H9 (cell line): ENCODE measurements at regions not wholly inside any gene's neighbourhood (a gene's known extent, or its start where the extent isn't known, plus 50 kb on each side); places are given as distances from the start of the nearest gene placed in this dataset.

Source experiments
- DNase-seq: peaks from one replicate; pipeline ENCODE4 v3.0.0-alpha.2; 2017
- H2AFZ ChIP-seq: one replicate; pipeline ENCODE4 v1.6.1; 2013; ENCODE audit warnings: mild to moderate bottlenecking, low read length, control low read depth, moderate library complexity
- H2AK5ac ChIP-seq: 2 replicates; pipeline ENCODE4 v1.6.1; 2013; ENCODE audit warnings: low read length, control low read depth, mixed read lengths; ENCODE audit not compliant: insufficient read length
- H2BK120ac ChIP-seq: one replicate; pipeline ENCODE4 v1.6.1; 2013; ENCODE audit warnings: low read depth, mild to moderate bottlenecking, low read length, control low read depth, inconsistent platforms; ENCODE audit not compliant: poor library complexity, severe bottlenecking
- H2BK12ac ChIP-seq: 2 replicates; pipeline ENCODE4 v1.6.1; 2013; ENCODE audit warnings: low read length, control low read depth, mixed read lengths, low read depth; ENCODE audit not compliant: insufficient read length
- H2BK15ac ChIP-seq: 2 replicates; pipeline ENCODE4 v1.6.1; 2013; ENCODE audit warnings: low read depth, low read length, control low read depth
- H2BK20ac ChIP-seq: one replicate; pipeline ENCODE4 v1.6.1; 2013; ENCODE audit warnings: low read depth, mild to moderate bottlenecking, low read length, control low read depth, inconsistent platforms; ENCODE audit not compliant: poor library complexity, severe bottlenecking
- H2BK5ac ChIP-seq: 2 replicates; pipeline ENCODE4 v1.6.1; 2013; ENCODE audit warnings: low read length, control low read depth, mixed read lengths; ENCODE audit not compliant: insufficient read length
- H3K14ac ChIP-seq: 2 replicates; pipeline ENCODE4 v1.6.1; 2013; ENCODE audit warnings: low read length, control low read depth; ENCODE audit not compliant: insufficient read depth
- H3K18ac ChIP-seq: 2 replicates; pipeline ENCODE4 v1.6.1; 2013; ENCODE audit warnings: low read depth, mild to moderate bottlenecking, mixed read lengths, low read length, control low read depth; ENCODE audit not compliant: insufficient read length
- H3K23ac ChIP-seq: 2 replicates; pipeline ENCODE4 v1.6.1; 2013; ENCODE audit warnings: low read length, control low read depth, mixed read lengths, low read depth; ENCODE audit not compliant: insufficient read length
- H3K23me2 ChIP-seq: 2 replicates; pipeline ENCODE4 v1.6.1; 2013; ENCODE audit warnings: low read depth, mild to moderate bottlenecking, mixed read lengths, low read length, control low read depth; ENCODE audit not compliant: insufficient read length, poor library complexity, severe bottlenecking
- H3K27ac ChIP-seq: 2 replicates; pipeline ENCODE4 v1.5.1; 2013; ENCODE audit warnings: low read length, control low read depth, mixed read lengths, low read depth; ENCODE audit not compliant: insufficient read length
- H3K27me3 ChIP-seq: 2 replicates; pipeline ENCODE4 v1.6.1; 2013; ENCODE audit warnings: low read length, control low read depth, inconsistent platforms; ENCODE audit not compliant: insufficient read depth
- H3K4ac ChIP-seq: 2 replicates; pipeline ENCODE4 v1.6.1; 2013; ENCODE audit warnings: low read depth, mild to moderate bottlenecking, control low read depth, inconsistent platforms, low read length, moderate library complexity
- H3K4me1 ChIP-seq: 2 replicates; pipeline ENCODE4 v1.6.1; 2013; ENCODE audit warnings: low read length, control low read depth, inconsistent platforms; ENCODE audit not compliant: insufficient read depth
- H3K4me2 ChIP-seq: 2 replicates; pipeline ENCODE4 v1.6.1; 2013; ENCODE audit warnings: low read length, control low read depth, mixed read lengths; ENCODE audit not compliant: insufficient read length, insufficient read depth
- H3K56ac ChIP-seq: 2 replicates; pipeline ENCODE4 v1.6.1; 2013; ENCODE audit warnings: low read depth, mild to moderate bottlenecking, mixed read lengths, low read length, control low read depth; ENCODE audit not compliant: insufficient read length
- H3K79me1 ChIP-seq: 2 replicates; pipeline ENCODE4 v1.6.1; 2013; ENCODE audit warnings: low read depth, mild to moderate bottlenecking, moderate library complexity, low read length, control low read depth, inconsistent platforms; ENCODE audit not compliant: insufficient read depth, poor library complexity, severe bottlenecking
- H3K79me2 ChIP-seq: 2 replicates; pipeline ENCODE4 v1.6.1; 2013; ENCODE audit warnings: low read length, control low read depth, inconsistent platforms; ENCODE audit not compliant: insufficient read depth
- H3K9ac ChIP-seq: 2 replicates; pipeline ENCODE4 v1.6.1; 2013; ENCODE audit warnings: low read length, control low read depth, mixed read lengths; ENCODE audit not compliant: insufficient read length; ENCODE audit errors: extremely low read depth
- H3K9me3 ChIP-seq: one replicate; pipeline ENCODE4 v1.6.1; 2013; ENCODE audit warnings: low read depth, low read length, inconsistent platforms; ENCODE audit not compliant: control insufficient read depth
- H3T11ph ChIP-seq: one replicate; pipeline ENCODE4 v1.6.1; 2013; ENCODE audit warnings: mild to moderate bottlenecking, low read length, control low read depth, inconsistent platforms
- H4K20me1 ChIP-seq: one replicate; pipeline ENCODE4 v1.6.1; 2013; ENCODE audit not compliant: control insufficient read depth, insufficient read length, insufficient read depth
- H4K5ac ChIP-seq: 2 replicates; pipeline ENCODE4 v1.6.1; 2013; ENCODE audit warnings: low read depth, mild to moderate bottlenecking, mixed read lengths, low read length, control low read depth; ENCODE audit not compliant: insufficient read length
- H4K8ac ChIP-seq: replicated peaks from 2 replicates; pipeline ENCODE4 v1.6.1; 2013; ENCODE audit warnings: low read length, control low read depth, mixed read lengths, low read depth; ENCODE audit not compliant: insufficient read length
- H4K91ac ChIP-seq: 2 replicates; pipeline ENCODE4 v1.6.1; 2013; ENCODE audit warnings: low read depth, mild to moderate bottlenecking, moderate library complexity, mixed read lengths, low read length, control low read depth; ENCODE audit not compliant: insufficient read length
- H3K27ac Mint-ChIP-seq, 3 experiments: 2 replicates in 2 of 3; 3 replicates in 1 of 3; pipeline ENCODE4 v1.8.0; 2020 to 2021; ENCODE audit warnings: mixed read lengths in 3 of 3, mild to moderate bottlenecking in 1 of 3, moderate library complexity in 1 of 3
- H3K27me3 Mint-ChIP-seq: 2 replicates; pipeline ENCODE4 v1.8.0; 2021; ENCODE audit warnings: low read depth, mild to moderate bottlenecking, moderate library complexity, mixed read lengths
- H3K36me3 Mint-ChIP-seq, 3 experiments: 2 replicates in 2 of 3; 3 replicates in 1 of 3; pipeline ENCODE4 v1.8.0; 2020 to 2021; ENCODE audit warnings: low read depth in 3 of 3, mixed read lengths in 3 of 3; ENCODE audit not compliant: insufficient read depth in 1 of 3
- H3K4me1 Mint-ChIP-seq, 2 experiments: 2 replicates each; pipeline ENCODE4 v1.8.0; 2020; ENCODE audit warnings: mixed read lengths in 2 of 2
- H3K4me3 Mint-ChIP-seq, 2 experiments: 2 replicates in 1 of 2; 3 replicates in 1 of 2; pipeline ENCODE4 v1.8.0; 2020 to 2021; ENCODE audit warnings: mild to moderate bottlenecking in 2 of 2, mixed read lengths in 2 of 2, moderate library complexity in 1 of 2
- H3K9me3 Mint-ChIP-seq, 2 experiments: 2 replicates in 1 of 2; 3 replicates in 1 of 2; pipeline ENCODE4 v1.8.0; 2020; ENCODE audit warnings: mild to moderate bottlenecking in 2 of 2, mixed read lengths in 2 of 2, moderate library complexity in 1 of 2
- WGBS: extraction: QIAGEN DNeasy Blood & Tissue Kit; methylation state at CpG from one replicate; pipeline ENCODE4 v1.1.7; 2013; ENCODE audit warnings: missing lambda C conversion rate, low lambda C conversion rate, mixed read lengths; ENCODE audit not compliant: insufficient read length; ENCODE audit errors: extremely low coverage; 5-methylcytosine and 5-hydroxymethylcytosine counted together
- TF ChIP-seq, protein P1 (sequence below): fragments of 200-600 bp; sonication (generic); conservative IDR thresholded peaks from 3 replicates; pipeline ENCODE4 v1.8.0; 2021; ENCODE audit warnings: antibody characterized with exemption, mild to moderate bottlenecking

DNA sequence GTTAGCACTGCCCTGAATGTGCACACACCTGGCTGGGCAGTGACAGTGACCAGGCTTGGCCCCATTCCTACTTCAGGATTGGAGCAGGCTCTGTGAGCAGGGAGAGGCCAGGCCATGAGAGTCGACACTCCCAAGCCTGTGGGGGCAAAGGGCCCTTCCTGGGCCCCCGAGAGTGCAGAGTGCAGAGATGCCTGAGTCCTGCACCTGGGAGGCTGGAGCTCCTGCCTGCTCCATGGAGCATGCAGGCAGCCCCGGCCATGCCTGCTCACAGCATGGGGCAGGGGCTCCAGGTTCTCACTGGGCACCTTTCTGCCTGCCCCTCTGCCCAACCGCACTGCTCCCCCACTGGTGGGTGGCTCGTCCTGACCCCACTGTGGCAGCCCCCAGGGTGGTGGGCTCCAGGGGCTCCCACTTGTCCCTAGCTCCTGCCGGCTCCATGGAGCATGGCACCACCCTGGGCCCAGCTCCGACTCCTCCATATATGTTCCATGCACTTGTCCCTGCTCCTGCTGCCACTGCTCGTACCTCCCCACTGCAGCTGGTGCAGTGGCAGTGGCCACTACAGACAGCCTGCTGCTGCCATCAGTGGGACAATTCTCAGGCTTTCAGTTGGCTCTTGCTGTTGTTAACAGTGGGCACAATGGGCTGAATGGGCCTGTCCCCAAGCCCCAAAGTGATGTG is 282.0 kb downstream of the RPRM start:
- H4K91ac ChIP-seq = no peak overlapping the region
- no peak overlapping the region; a peak in 1 of 7 replicates for H3K27ac Mint-ChIP-seq
- DNase-seq = no peak

More for the DNA sequence above, 282.0 kb downstream of the RPRM start:
- TF ChIP-seq, protein P1, sequence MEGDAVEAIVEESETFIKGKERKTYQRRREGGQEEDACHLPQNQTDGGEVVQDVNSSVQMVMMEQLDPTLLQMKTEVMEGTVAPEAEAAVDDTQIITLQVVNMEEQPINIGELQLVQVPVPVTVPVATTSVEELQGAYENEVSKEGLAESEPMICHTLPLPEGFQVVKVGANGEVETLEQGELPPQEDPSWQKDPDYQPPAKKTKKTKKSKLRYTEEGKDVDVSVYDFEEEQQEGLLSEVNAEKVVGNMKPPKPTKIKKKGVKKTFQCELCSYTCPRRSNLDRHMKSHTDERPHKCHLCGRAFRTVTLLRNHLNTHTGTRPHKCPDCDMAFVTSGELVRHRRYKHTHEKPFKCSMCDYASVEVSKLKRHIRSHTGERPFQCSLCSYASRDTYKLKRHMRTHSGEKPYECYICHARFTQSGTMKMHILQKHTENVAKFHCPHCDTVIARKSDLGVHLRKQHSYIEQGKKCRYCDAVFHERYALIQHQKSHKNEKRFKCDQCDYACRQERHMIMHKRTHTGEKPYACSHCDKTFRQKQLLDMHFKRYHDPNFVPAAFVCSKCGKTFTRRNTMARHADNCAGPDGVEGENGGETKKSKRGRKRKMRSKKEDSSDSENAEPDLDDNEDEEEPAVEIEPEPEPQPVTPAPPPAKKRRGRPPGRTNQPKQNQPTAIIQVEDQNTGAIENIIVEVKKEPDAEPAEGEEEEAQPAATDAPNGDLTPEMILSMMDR = no peak
- Histone ChIP-seq H3K27ac (no peak overlapping the region), H2AK5ac (no peak overlapping the region), H2BK12ac (no peak overlapping the region), H3K9me3 (no peaks in the 10 kb centered on the region), H3K18ac (no peak overlapping the region), H3K14ac (no peak overlapping the region; the same call in 1 of the 2 replicates), H3K79me2 (no peaks in the 10 kb centered on the region), H3K4me2 (no peak overlapping the region), H3K23ac (no peak overlapping the region), H3K9ac (no peak overlapping the region), H3K56ac (no peak overlapping the region), H3K27me3 (no peaks in the 10 kb centered on the region), H2BK5ac (no peak overlapping the region), H2BK120ac (no peak overlapping the region), H2AFZ (no peak overlapping the region), H4K8ac (no peak overlapping the region), H4K5ac (no peak overlapping the region), H3K23me2 (no peaks in the 10 kb centered on the region), H4K20me1 (no peaks in the 10 kb centered on the region), H3T11ph (no peak overlapping the region), H3K4ac (no peak overlapping the region; the same call in 1 of the 2 replicates), H3K4me1 (no peaks in the 10 kb centered on the region), H2BK15ac (no peak overlapping the region), H3K79me1 (no peaks in the 10 kb centered on the region), H2BK20ac (no peak overlapping the region)
- Mint-ChIP-seq H3K4me1 (peaks cover 6 to 10% of the 10 kb centered on the region in 2 experiments), H3K27me3 (no peaks in the 10 kb centered on the region), H3K36me3 (no peaks in the 10 kb centered on the region; a peak in 1 of 7 replicates), H3K9me3 (no peaks in the 10 kb centered on the region), H3K4me3 (no peak overlapping the region)
- WGBS = no CpG with 5 or more reads among the region's 8 CpGs
